GM23338 (cell line): ENCODE measurements at regions not wholly inside any gene's neighbourhood (a gene's known extent, or its start where the extent isn't known, plus 50 kb on each side); places are given as distances from the start of the nearest gene placed in this dataset.
A peak's percentile ranks its signal among the peaks of the same experiment; 100 is the strongest.

Experiments used
- ATAC-seq: fragments of 200-7000 bp; cut with Tn5 transposase; 3 replicates; pipeline ENCODE4 v1.9.1; 2020
- DNase-seq: peaks from one replicate; pipeline ENCODE4 v3.0.0-alpha.2; 2015; ENCODE audit warnings: low spot score
- H2AFZ ChIP-seq: fragments of 200-600 bp; sonication (generic); 2 replicates; pipeline ENCODE4 v1.8.0; 2016; ENCODE audit warnings: antibody characterized with exemption, mild to moderate bottlenecking, moderate library complexity
- H3F3A ChIP-seq: fragments of 200-600 bp; sonication (generic); replicated peaks from 2 replicates; pipeline ENCODE4 v1.8.0; 2017; ENCODE audit warnings: antibody characterized with exemption, mixed run types, low read depth
- H3K27ac ChIP-seq: fragments of 200-600 bp; sonication (generic); 2 replicates; pipeline ENCODE4 v1.6.1; 2016; ENCODE audit warnings: low read depth
- H3K27me3 ChIP-seq: fragments of 200-600 bp; sonication (generic); 2 replicates; pipeline ENCODE4 v1.8.0; 2016; ENCODE audit warnings: mild to moderate bottlenecking, mixed run types, moderate library complexity; ENCODE audit not compliant: insufficient read depth
- H3K36me3 ChIP-seq: fragments of 200-600 bp; sonication (generic); 2 replicates; pipeline ENCODE4 v1.8.0; 2016; ENCODE audit warnings: mild to moderate bottlenecking; ENCODE audit not compliant: insufficient read depth
- H3K4me1 ChIP-seq: fragments of 200-600 bp; sonication (generic); 2 replicates; pipeline ENCODE4 v1.8.0; 2016; ENCODE audit warnings: mild to moderate bottlenecking, moderate library complexity; ENCODE audit not compliant: insufficient read depth
- H3K4me2 ChIP-seq: fragments of 200-600 bp; sonication (generic); 2 replicates; pipeline ENCODE4 v1.7.1; 2017; ENCODE audit warnings: mixed run types
- H3K4me3 ChIP-seq: fragments of 200-600 bp; sonication (generic); 2 replicates; pipeline ENCODE4 v1.6.1; 2016; ENCODE audit warnings: mixed run types
- H3K79me2 ChIP-seq: fragments of 200-600 bp; sonication (generic); replicated peaks from 2 replicates; pipeline ENCODE4 v1.8.0; 2017; ENCODE audit warnings: mild to moderate bottlenecking; ENCODE audit not compliant: insufficient read depth
- H3K9me2 ChIP-seq: fragments of 200-600 bp; sonication (generic); 2 replicates; pipeline ENCODE4 v1.8.0; 2017; ENCODE audit not compliant: insufficient read depth
- H4K20me1 ChIP-seq: fragments of 200-600 bp; sonication (generic); replicated peaks from 2 replicates; pipeline ENCODE4 v1.8.0; 2017; ENCODE audit warnings: mild to moderate bottlenecking; ENCODE audit not compliant: insufficient read depth
- H3K27ac Mint-ChIP-seq: 2 replicates; pipeline ENCODE4 v1.8.0; 2020; ENCODE audit warnings: inconsistent platforms, mild to moderate bottlenecking, moderate library complexity, mixed read lengths
- H3K27me3 Mint-ChIP-seq: 3 replicates; pipeline ENCODE4 v1.8.0; 2022; ENCODE audit warnings: low read depth, mild to moderate bottlenecking, moderate library complexity, mixed read lengths, inconsistent platforms; ENCODE audit not compliant: insufficient read depth, poor library complexity
- H3K36me3 Mint-ChIP-seq: 3 replicates; pipeline ENCODE4 v1.8.0; 2021; ENCODE audit warnings: low read depth, mild to moderate bottlenecking, inconsistent platforms, moderate library complexity, mixed read lengths
- H3K4me1 Mint-ChIP-seq: 3 replicates; pipeline ENCODE4 v1.8.0; 2020; ENCODE audit warnings: mild to moderate bottlenecking, inconsistent platforms, mixed read lengths
- H3K4me3 Mint-ChIP-seq: 3 replicates; pipeline ENCODE4 v1.8.0; 2021; ENCODE audit warnings: moderate library complexity, mild to moderate bottlenecking, inconsistent platforms, mixed read lengths
- H3K9me3 Mint-ChIP-seq: 3 replicates; pipeline ENCODE4 v1.8.0; 2020; ENCODE audit warnings: moderate library complexity, mild to moderate bottlenecking, inconsistent platforms, mixed read lengths
- CREB1 ChIP-seq: fragments of 250-450 bp; sonication (Bioruptor Pico); IDR thresholded peaks from 2 replicates; pipeline ENCODE4 v1.5.0; 2020; ENCODE audit warnings: low read depth, mild to moderate bottlenecking, moderate library complexity
- CTCF ChIP-seq, 2 experiments: fragments of 200-600 bp in 1 of 2; sonication (generic) in 1 of 2; conservative IDR thresholded peaks; 2 replicates each; pipeline versions ENCODE4 v1.5.1 to v1.6.1; 2016 to 2017; ENCODE audit warnings: antibody characterized with exemption in 2 of 2, low read depth in 2 of 2, mild to moderate bottlenecking in 2 of 2, moderate library complexity in 1 of 2
- ETS1 ChIP-seq: IDR thresholded peaks from 2 replicates; pipeline ENCODE4 v1.6.1; 2016; ENCODE audit warnings: antibody characterized with exemption
- EZH2phosphoT487 ChIP-seq: fragments of 200-600 bp; sonication (generic); IDR thresholded peaks from one replicate; pipeline ENCODE4 v1.8.1; 2018; ENCODE audit warnings: antibody characterized with exemption; ENCODE audit not compliant: unreplicated experiment
- NANOG ChIP-seq: IDR thresholded peaks from 2 replicates; pipeline ENCODE4 v1.6.1; 2016; ENCODE audit warnings: antibody characterized with exemption, borderline replicate concordance
- REST ChIP-seq: IDR thresholded peaks from one replicate; pipeline ENCODE4 v1.6.1; 2018; ENCODE audit warnings: antibody characterized with exemption; ENCODE audit not compliant: unreplicated experiment
- STAT1 ChIP-seq: IDR thresholded peaks from one replicate; pipeline ENCODE4 v1.6.1; 2016; ENCODE audit warnings: antibody characterized with exemption; ENCODE audit not compliant: unreplicated experiment
- ZNF462 ChIP-seq: fragments of 250-450 bp; sonication (Bioruptor Pico); IDR thresholded peaks from 2 replicates; pipeline ENCODE4 v1.5.0; 2020; ENCODE audit warnings: mild to moderate bottlenecking, moderate library complexity

GRCh38 chr4:137203601-137204000 is 328.7 kb downstream of the PCDH18 start (continued):
- TF ChIP-seq EZH2phosphoT487 = no peak

- H3F3A ChIP-seq = no peaks in the 10 kb centered on the region
- H3K4me2 ChIP-seq = no peak overlapping the region
- Mint-ChIP-seq H3K4me3 (no peak overlapping the region), H3K27ac (no peak overlapping the region; the same call in 1 of the 2 replicates), H3K4me1 (peaks cover 6% of the 10 kb centered on the region; the same call in 2 of the 3 replicates), H3K36me3 (no peaks in the 10 kb centered on the region), H3K27me3 (no peaks in the 10 kb centered on the region), H3K9me3 (no peaks in the 10 kb centered on the region)
- DNase-seq (no peak), ATAC-seq (no peak)
- H4K20me1 ChIP-seq = no peaks in the 10 kb centered on the region
- H3K27ac ChIP-seq = no peak overlapping the region
- H3K36me3 ChIP-seq = no peaks in the 10 kb centered on the region
- H3K9me2 ChIP-seq = no peaks in the 10 kb centered on the region
- H3K79me2 ChIP-seq = no peaks in the 10 kb centered on the region
- H2AFZ ChIP-seq = 0 out of 2 replicates have a peak overlapping the region, but pooled peaks have one; percentile 40
- H3K4me1 ChIP-seq = no peaks in the 10 kb centered on the region
- H3K27me3 ChIP-seq = no peaks in the 10 kb centered on the region
- no peak for TF ChIP-seq ETS1
- TF ChIP-seq CTCF (conservative IDR thresholded peaks at IDR 0.05; ENCODE audit: low read depth in 2 of 2) = no peak
- H3K4me3 ChIP-seq = no peak overlapping the region
These were observed 332.0 kb downstream of the PCDH18 start for GRCh38 chr4:137200322-137200721.

- ATAC-seq = no peak
- DNase-seq = no peak
- H3F3A ChIP-seq = no peaks in the 10 kb centered on the region
- TF ChIP-seq CREB1 = no peak
- TF ChIP-seq NANOG = no peak
- no peak for TF ChIP-seq STAT1
- TF ChIP-seq REST = no peak
- no peak for TF ChIP-seq ZNF462 (CRISPR knock-in tag)
These were observed 333.5 kb downstream of the PCDH18 start for GRCh38 chr4:137198791-137199190.

More at GRCh38 chr4:137198791-137199190, 333.5 kb downstream of the PCDH18 start:
- no peak overlapping the region for H3K4me3 ChIP-seq
- no peak overlapping the region for H3K4me3 Mint-ChIP-seq
- peaks cover 6% of the 10 kb centered on the region; the same call in 2 of the 3 replicates for H3K4me1 Mint-ChIP-seq
- 0 out of 2 replicates have a peak overlapping the region, but pooled peaks have one; percentile 19 for H2AFZ ChIP-seq
- H3K27me3 ChIP-seq = no peaks in the 10 kb centered on the region
- H3K4me2 ChIP-seq = no peak overlapping the region
- H3K27ac Mint-ChIP-seq = no peak overlapping the region; the same call in 1 of the 2 replicates
- no peaks in the 10 kb centered on the region for H3K9me3 Mint-ChIP-seq
- no peaks in the 10 kb centered on the region for H3K36me3 Mint-ChIP-seq
- no peaks in the 10 kb centered on the region for H3K27me3 Mint-ChIP-seq
- H4K20me1 ChIP-seq = no peaks in the 10 kb centered on the region
- no peaks in the 10 kb centered on the region for H3K4me1 ChIP-seq
- H3K79me2 ChIP-seq = no peaks in the 10 kb centered on the region
- H3K36me3 ChIP-seq = no peaks in the 10 kb centered on the region
- no peak overlapping the region for H3K27ac ChIP-seq
- no peaks in the 10 kb centered on the region for H3K9me2 ChIP-seq
